ENCODE measurements at regions not wholly inside any gene's neighbourhood (a gene's known extent, or its start where the extent isn't known, plus 50 kb on each side); places are given as distances from the start of the nearest gene placed in this dataset.

DNA sequence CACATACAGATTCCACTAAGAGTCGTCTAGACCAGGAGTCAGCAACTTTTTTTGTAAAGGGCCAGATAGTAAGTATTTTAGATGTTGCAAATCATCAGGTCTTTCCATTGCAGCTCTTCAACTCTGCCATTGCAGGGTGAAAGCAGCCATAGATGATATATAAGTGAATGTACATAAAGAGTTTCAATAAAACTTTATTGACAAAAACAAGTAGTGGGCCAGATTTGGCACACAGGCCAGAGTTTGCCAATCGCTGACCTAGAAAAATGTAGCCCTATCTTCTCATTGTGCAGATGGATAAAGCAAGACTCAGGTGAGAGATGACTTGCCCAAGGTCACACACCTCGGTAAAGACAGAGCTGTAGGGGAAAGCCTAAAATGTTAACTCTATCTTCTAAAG, 474.7 kb downstream of the MED13L start:
- intact Hi-C loops (cut with DNase I), result no loop called here
- no peak for ATAC-seq

DNA sequence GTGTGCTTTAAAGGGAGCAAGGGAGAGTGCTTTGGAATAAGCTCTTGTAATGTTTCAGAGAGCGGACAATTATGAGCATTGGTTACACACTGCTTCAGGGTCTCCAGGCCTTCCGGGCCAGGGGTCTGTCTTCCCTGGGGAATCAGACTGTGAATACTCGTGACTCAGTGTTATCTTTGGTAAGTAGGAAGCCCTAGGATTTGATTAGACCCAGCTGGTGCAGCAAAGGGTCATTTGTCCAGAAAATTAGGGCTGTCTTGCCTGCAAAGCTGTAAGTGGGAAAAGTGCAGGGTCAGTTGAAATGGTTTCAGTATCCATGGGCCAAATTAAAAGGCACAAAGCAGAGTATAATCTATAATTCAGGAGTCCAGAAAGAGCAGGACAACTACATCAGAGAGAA, 475.6 kb downstream of the MED13L start:
- Histone ChIP-seq H3K27me3 (no peaks in the 10 kb centered on the region), H3K27ac (no peak overlapping the region), H3K9me3 (no peaks in the 10 kb centered on the region), H3K4me1 (no peaks in the 10 kb centered on the region), H3K36me3 (no peaks in the 10 kb centered on the region), H3K4me3 (no peak overlapping the region)
- intact Hi-C loops (cut with DNase I), result no loop called here
- TF ChIP-seq, protein P1, sequence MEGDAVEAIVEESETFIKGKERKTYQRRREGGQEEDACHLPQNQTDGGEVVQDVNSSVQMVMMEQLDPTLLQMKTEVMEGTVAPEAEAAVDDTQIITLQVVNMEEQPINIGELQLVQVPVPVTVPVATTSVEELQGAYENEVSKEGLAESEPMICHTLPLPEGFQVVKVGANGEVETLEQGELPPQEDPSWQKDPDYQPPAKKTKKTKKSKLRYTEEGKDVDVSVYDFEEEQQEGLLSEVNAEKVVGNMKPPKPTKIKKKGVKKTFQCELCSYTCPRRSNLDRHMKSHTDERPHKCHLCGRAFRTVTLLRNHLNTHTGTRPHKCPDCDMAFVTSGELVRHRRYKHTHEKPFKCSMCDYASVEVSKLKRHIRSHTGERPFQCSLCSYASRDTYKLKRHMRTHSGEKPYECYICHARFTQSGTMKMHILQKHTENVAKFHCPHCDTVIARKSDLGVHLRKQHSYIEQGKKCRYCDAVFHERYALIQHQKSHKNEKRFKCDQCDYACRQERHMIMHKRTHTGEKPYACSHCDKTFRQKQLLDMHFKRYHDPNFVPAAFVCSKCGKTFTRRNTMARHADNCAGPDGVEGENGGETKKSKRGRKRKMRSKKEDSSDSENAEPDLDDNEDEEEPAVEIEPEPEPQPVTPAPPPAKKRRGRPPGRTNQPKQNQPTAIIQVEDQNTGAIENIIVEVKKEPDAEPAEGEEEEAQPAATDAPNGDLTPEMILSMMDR (IDR thresholded peaks at IDR 0.05), result no peak
- DNase-seq (no peak), ATAC-seq (no peak)

More for the DNA sequence above, 474.7 kb downstream of the MED13L start:
- TF ChIP-seq, protein P1 (IDR thresholded peaks at IDR 0.05), result no peak
- Histone ChIP-seq H3K36me3 (no peaks in the 10 kb centered on the region), H3K4me3 (no peak overlapping the region), H3K4me1 (no peaks in the 10 kb centered on the region), H3K9me3 (no peaks in the 10 kb centered on the region), H3K27ac (no peak overlapping the region), H3K27me3 (no peaks in the 10 kb centered on the region)
- no peak for DNase-seq

DNA sequence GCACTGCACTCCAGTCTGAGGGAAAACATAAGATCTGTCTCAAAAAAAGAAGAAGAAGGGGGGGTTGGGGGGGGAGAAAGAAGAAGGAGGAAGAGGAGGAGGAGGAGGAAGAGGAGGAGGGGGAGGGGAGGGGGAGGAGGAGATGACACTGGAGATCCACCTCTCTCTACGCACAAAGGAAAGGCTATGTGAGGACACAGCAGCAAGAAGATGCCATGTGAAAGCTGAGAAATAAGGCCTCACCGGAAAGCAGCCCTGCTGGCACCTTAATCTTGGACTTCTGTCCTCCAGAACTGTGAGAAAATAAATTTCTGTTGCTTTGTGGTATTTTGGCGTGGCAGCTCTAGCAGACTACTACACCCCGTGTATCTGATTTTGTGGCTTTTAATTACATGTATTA, 477.9 kb downstream of the MED13L start:
- no peak overlapping the region for H3K4me3 ChIP-seq
- no peak overlapping the region for H3K27ac ChIP-seq
- ATAC-seq, result no peak
- no peak for DNase-seq
- H3K4me1 ChIP-seq, result no peaks in the 10 kb centered on the region
- no peaks in the 10 kb centered on the region for H3K9me3 ChIP-seq
- H3K27me3 ChIP-seq, result no peaks in the 10 kb centered on the region
- H3K36me3 ChIP-seq, result no peaks in the 10 kb centered on the region
- intact Hi-C loops (cut with DNase I), result no loop called here
- TF ChIP-seq, protein P1 (IDR thresholded peaks at IDR 0.05), result no peak

DNA sequence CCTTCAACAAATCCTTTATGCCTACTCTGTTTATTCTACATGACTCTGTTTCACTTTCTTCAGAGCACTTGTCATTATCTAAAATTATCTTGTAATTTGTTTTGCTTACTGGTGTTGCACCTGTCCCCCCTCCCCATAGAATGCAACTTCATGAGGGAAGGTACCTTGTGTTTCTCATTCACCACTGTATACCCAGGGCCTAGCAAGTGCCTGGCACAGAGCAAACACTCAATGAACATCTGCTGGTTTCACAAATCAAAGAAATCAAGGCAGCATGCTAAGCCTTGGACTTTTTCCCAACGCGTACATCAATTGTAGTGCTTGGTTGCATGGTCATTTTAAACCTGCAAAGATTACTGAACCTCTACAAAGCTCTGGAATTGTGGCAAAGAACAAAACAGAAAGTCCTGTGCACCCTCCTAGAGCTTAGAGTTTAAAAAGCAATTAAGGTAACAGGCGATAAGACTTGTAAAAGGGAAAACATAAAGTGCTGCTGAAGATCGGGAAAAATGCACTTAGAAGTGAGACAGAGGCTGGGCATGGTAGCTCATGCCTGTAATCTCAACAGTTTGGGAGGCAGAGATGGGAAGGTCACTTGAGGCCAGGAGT, 479.1 kb downstream of the MED13L start:
- H3K9me3 ChIP-seq, result no peaks in the 10 kb centered on the region
- intact Hi-C loops (cut with DNase I), result no loop called here
- TF ChIP-seq, protein P1 (IDR thresholded peaks at IDR 0.05), result no peak
- H3K36me3 ChIP-seq, result no peaks in the 10 kb centered on the region
- no peak for ATAC-seq
- no peaks in the 10 kb centered on the region for H3K4me1 ChIP-seq
- H3K27me3 ChIP-seq, result no peaks in the 10 kb centered on the region
- no peak for DNase-seq
- H3K4me3 ChIP-seq, result no peak overlapping the region
- H3K27ac ChIP-seq, result no peak overlapping the region

DNA sequence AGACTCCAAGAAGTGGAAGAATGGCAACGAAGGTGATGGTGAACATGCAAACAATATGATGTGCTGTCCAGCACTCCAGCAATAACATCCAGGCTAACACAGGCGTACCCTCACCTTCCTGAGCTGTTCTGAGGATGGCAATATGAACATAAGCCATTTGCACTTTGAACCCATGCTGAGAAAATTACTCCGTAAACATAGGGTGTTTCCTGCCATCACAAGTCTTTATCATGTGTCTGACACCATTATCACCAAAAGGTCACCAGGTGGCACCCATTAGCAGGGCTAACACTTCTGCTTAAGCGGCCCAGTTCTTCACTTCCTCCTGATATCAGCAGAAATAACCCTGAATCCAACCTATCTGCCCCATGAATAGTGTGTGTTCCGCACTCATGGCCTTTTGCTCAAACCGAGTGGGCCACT, 482.8 kb downstream of the MED13L start:
- ATAC-seq (no peak), DNase-seq (no peak)
- no peak overlapping the region for H3K27ac ChIP-seq
- intact Hi-C loops (cut with DNase I), result no loop called here
- no peaks in the 10 kb centered on the region for H3K36me3 ChIP-seq
- no peaks in the 10 kb centered on the region for H3K27me3 ChIP-seq
- H3K9me3 ChIP-seq, result no peaks in the 10 kb centered on the region
- no peaks in the 10 kb centered on the region for H3K4me1 ChIP-seq
- H3K4me3 ChIP-seq, result no peak overlapping the region
- TF ChIP-seq, protein P1 (IDR thresholded peaks at IDR 0.05), result no peak

DNA sequence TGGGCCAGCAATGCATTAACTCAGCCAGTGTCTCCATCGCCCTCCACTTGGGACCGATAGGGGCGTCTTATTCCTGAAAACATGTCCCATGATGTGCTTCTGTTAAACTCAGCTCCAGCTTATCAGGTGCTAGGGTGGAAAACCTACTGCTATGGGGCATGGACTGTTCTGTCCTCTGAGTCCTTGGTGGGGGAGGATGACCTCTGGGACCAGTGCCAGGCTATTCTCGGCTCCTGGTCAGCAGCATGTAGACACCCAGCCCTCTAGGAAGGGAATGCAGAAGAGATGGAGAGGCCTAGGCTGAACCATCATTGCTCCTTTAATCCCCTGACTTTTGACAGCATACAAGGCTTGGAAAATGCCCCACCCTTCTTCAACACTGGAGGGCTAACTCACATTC, 486.2 kb downstream of the MED13L start:
- TF ChIP-seq, protein P1 (IDR thresholded peaks at IDR 0.05), result no peak
- no peak overlapping the region for H3K27ac ChIP-seq
- intact Hi-C loops (cut with DNase I), result no loop called here

More for the DNA sequence above, 486.2 kb downstream of the MED13L start:
- DNase-seq (no peak), ATAC-seq (no peak)
- Histone ChIP-seq H3K4me3 (no peak overlapping the region), H3K9me3 (no peaks in the 10 kb centered on the region), H3K36me3 (no peaks in the 10 kb centered on the region), H3K4me1 (no peaks in the 10 kb centered on the region), H3K27me3 (no peaks in the 10 kb centered on the region)
